Mesendoderm (in vitro differentiated cells): ENCODE measurements at regions not wholly inside any gene's neighbourhood (a gene's known extent, or its start where the extent isn't known, plus 50 kb on each side); places are given as distances from the start of the nearest gene placed in this dataset.

Experiments used
- DNase-seq: peaks from one replicate; pipeline ENCODE4 v3.0.0; 2013
- H2AK5ac ChIP-seq: 2 replicates; pipeline ENCODE4 v1.6.1; 2013; ENCODE audit warnings: low read length, inconsistent platforms
- H2BK120ac ChIP-seq: 2 replicates; pipeline ENCODE4 v1.6.1; 2013; ENCODE audit warnings: low read depth, mild to moderate bottlenecking, low read length, moderate library complexity, mixed read lengths
- H2BK15ac ChIP-seq: replicated peaks from 2 replicates; pipeline ENCODE4 v1.6.1; 2013; ENCODE audit warnings: low read depth, mild to moderate bottlenecking, moderate library complexity
- H2BK5ac ChIP-seq: 2 replicates; pipeline ENCODE4 v1.6.1; 2013; ENCODE audit warnings: low read length, inconsistent platforms
- H3K18ac ChIP-seq: 2 replicates; pipeline ENCODE4 v1.6.1; 2013; ENCODE audit warnings: mild to moderate bottlenecking, low read length, mixed read lengths
- H3K23ac ChIP-seq: one replicate; pipeline ENCODE4 v1.6.1; 2013; ENCODE audit warnings: low read length
- H3K27ac ChIP-seq: 2 replicates; pipeline ENCODE4 v1.5.1; 2013; ENCODE audit warnings: low read depth, mild to moderate bottlenecking, inconsistent platforms, low read length, moderate library complexity
- H3K27me3 ChIP-seq: 2 replicates; pipeline ENCODE4 v1.6.1; 2013; ENCODE audit warnings: low read length, control low read depth, mild to moderate bottlenecking, inconsistent platforms; ENCODE audit not compliant: insufficient read depth, poor library complexity
- H3K36me3 ChIP-seq: 2 replicates; pipeline ENCODE4 v1.6.1; 2013; ENCODE audit warnings: low read length, inconsistent platforms; ENCODE audit not compliant: control insufficient read depth, insufficient read depth
- H3K4ac ChIP-seq: one replicate; pipeline ENCODE4 v1.6.1; 2013; ENCODE audit warnings: low read depth, mild to moderate bottlenecking, low read length, moderate library complexity
- H3K4me1 ChIP-seq: 2 replicates; pipeline ENCODE4 v1.6.1; 2013; ENCODE audit warnings: low read depth, low read length, inconsistent platforms; ENCODE audit not compliant: control insufficient read depth
- H3K4me2 ChIP-seq: 2 replicates; pipeline ENCODE4 v1.6.1; 2013; ENCODE audit warnings: low read length
- H3K4me3 ChIP-seq: 2 replicates; pipeline ENCODE4 v1.5.1; 2013; ENCODE audit warnings: mild to moderate bottlenecking, low read length
- H3K56ac ChIP-seq: one replicate; pipeline ENCODE4 v1.6.1; 2013; ENCODE audit warnings: low read length
- H3K79me1 ChIP-seq: 2 replicates; pipeline ENCODE4 v1.6.1; 2013; ENCODE audit warnings: low read length, inconsistent platforms
- H3K79me2 ChIP-seq: 2 replicates; pipeline ENCODE4 v1.6.1; 2013; ENCODE audit warnings: mild to moderate bottlenecking, low read length; ENCODE audit not compliant: control insufficient read depth, insufficient read depth
- H3K9ac ChIP-seq: 2 replicates; pipeline ENCODE4 v1.6.1; 2013; ENCODE audit warnings: low read length, inconsistent platforms
- H4K5ac ChIP-seq: one replicate; pipeline ENCODE4 v1.6.1; 2013; ENCODE audit warnings: low read length
- H4K8ac ChIP-seq: one replicate; pipeline ENCODE4 v1.6.1; 2013; ENCODE audit warnings: low read depth, mild to moderate bottlenecking, control low read depth, low read length, moderate library complexity
- WGBS: extraction: QIAGEN DNeasy Blood & Tissue Kit; methylation state at CpG from one replicate; pipeline ENCODE4 v1.1.7; 2013; ENCODE audit warnings: low lambda C conversion rate, missing lambda C conversion rate; ENCODE audit not compliant: insufficient coverage; ENCODE audit errors: extremely low coverage; 5-methylcytosine and 5-hydroxymethylcytosine counted together

DNA sequence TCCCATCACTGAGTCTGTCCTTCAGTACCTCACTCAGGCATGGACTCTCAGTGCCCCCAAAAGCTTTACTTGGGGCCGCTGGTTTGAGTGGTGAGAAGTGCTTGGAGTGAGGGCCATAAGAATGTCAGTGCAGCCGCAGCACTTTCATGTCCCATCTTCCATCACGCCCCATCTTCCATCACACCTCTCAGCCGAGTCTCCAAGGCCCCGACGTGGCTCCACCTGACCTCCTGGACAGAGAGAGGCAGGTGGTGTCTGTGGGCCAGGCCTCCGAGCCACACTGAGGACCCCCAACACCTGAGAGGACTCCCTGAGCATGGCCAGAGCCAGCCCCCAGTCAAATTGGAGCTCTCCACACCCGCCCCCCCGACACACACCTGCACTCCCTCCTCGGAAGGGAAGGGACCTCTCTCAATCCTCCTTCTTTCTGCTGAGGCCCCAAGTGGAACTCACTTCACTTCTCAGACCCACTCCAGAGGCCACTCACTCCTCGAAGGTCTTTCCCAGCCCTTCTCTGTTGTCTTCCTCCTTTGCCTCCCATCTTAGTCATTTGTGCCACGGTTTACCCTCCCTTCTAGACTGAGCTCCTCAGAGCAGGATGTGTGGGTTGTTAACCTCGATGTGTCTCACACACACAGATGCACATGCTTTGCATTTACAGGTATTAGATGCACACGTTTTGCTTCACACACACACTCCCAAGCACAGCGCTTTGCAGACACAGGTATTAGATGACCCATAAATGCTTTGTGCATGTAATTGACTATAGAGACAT is 65.7 kb upstream of the ATP12A start:
- H3K79me1 ChIP-seq, result no peaks in the 10 kb centered on the region
- H3K36me3 ChIP-seq, result no peaks in the 10 kb centered on the region
- no peaks in the 10 kb centered on the region for H3K79me2 ChIP-seq
- H3K9ac ChIP-seq, result no peak overlapping the region
- DNase-seq, result no peak
- no peak overlapping the region for H3K4me3 ChIP-seq
- H3K27ac ChIP-seq, result no peak overlapping the region
- H4K8ac ChIP-seq, result no peak overlapping the region
- H3K23ac ChIP-seq, result no peak overlapping the region
- no peak overlapping the region for H2BK15ac ChIP-seq
- H3K56ac ChIP-seq, result no peak overlapping the region
- H3K18ac ChIP-seq, result no peak overlapping the region
- no peak overlapping the region for H4K5ac ChIP-seq
- no peak overlapping the region for H2BK120ac ChIP-seq
- no peak overlapping the region for H3K4ac ChIP-seq
- no peak overlapping the region for H3K4me2 ChIP-seq
- no peak overlapping the region for H2AK5ac ChIP-seq
- no CpG with 5 or more reads among the region's 15 CpGs for WGBS
- H2BK5ac ChIP-seq, result no peak overlapping the region
- no peaks in the 10 kb centered on the region for H3K27me3 ChIP-seq
- no peaks in the 10 kb centered on the region for H3K4me1 ChIP-seq

DNA sequence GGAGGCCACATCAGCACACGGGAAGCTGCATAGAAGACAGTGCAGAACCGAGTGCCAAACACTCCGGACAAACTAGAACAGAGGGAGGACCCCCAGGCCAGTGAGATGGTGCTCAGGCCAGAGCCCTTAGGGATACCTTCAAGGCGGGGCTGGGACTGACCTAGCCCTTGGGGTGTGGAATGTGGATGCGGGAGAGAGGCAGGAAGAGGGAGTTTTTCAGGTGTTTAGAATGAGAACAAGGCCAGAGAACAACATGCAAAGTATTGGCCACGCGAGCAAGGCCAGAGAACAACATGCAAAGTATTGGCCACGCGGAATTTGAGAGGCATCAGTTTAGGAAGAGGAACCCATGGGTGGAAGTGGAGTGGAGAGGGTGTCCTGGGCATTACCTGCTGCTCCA is 65.1 kb upstream of the ATP12A start:
- Histone ChIP-seq H2AK5ac (no peak overlapping the region), H4K8ac (no peak overlapping the region), H2BK5ac (no peak overlapping the region), H3K4me3 (no peak overlapping the region), H3K79me1 (no peaks in the 10 kb centered on the region), H2BK15ac (no peak overlapping the region), H3K4ac (no peak overlapping the region), H2BK120ac (no peak overlapping the region), H3K27ac (no peak overlapping the region), H3K56ac (no peak overlapping the region), H3K4me2 (no peak overlapping the region), H3K23ac (no peak overlapping the region), H3K4me1 (no peaks in the 10 kb centered on the region), H3K36me3 (no peaks in the 10 kb centered on the region), H4K5ac (no peak overlapping the region), H3K18ac (no peak overlapping the region), H3K27me3 (no peaks in the 10 kb centered on the region), H3K79me2 (no peaks in the 10 kb centered on the region), H3K9ac (no peak overlapping the region)
- DNase-seq, result no peak
- WGBS, result no CpG with 5 or more reads among the region's 9 CpGs

DNA sequence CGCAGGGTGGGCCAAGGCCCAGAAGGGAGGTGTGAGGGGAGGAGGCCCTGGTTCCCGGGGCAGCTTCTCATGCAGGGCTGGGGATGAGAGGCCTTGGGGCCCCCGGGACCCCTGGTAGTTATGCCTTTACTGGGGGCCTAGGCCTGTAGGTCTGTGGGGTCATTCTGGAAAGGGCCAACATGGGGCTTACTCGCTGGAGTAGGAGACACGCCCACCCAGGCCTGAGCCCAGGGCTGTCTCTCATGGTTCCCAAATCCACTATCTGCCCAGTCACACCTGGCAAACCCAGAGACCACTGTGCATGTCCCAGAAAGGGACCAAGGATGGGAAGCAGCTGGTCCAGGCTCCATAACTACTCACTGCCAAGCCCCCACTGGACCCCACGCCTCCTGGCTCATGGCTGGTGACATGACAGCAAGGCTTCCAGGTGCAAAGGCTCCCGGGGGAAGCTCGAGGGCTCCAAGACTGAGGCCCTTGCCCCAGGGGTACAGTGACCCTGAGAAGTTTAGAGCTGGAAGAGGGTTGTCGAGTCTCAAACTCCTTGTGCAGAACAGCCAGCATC is 64.2 kb upstream of the ATP12A start:
- Histone ChIP-seq H3K79me2 (no peaks in the 10 kb centered on the region), H3K36me3 (no peaks in the 10 kb centered on the region), H3K27ac (no peak overlapping the region), H3K4me3 (no peak overlapping the region), H2BK120ac (no peak overlapping the region), H3K56ac (no peak overlapping the region), H3K23ac (no peak overlapping the region), H3K79me1 (no peaks in the 10 kb centered on the region), H4K8ac (no peak overlapping the region), H2BK5ac (no peak overlapping the region), H2AK5ac (no peak overlapping the region), H3K9ac (no peak overlapping the region), H3K4me2 (no peak overlapping the region), H3K4me1 (no peaks in the 10 kb centered on the region), H4K5ac (no peak overlapping the region), H3K27me3 (no peaks in the 10 kb centered on the region), H3K4ac (no peak overlapping the region), H3K18ac (no peak overlapping the region), H2BK15ac (no peak overlapping the region)
- WGBS, result no CpG with 5 or more reads among the region's 9 CpGs
- no peak for DNase-seq

DNA sequence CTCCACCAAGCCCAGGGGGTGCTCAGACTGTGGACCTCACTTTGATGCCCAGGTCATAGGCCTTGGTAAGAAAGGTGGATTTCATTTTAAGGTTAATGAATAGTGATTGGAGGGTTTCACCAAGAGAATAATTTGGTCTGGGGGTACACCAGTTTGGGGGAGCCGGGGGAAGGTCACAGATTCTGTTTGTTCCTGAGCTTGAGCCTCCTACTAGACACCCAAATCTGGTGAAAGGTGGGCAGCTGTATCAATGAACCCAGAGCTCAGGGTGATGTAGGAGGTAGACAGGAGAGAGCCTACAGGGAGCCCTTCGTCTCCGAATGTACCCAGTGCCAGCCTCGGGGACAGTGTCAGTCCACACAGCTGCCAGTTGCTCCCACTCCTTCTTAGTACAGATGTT is 63.7 kb upstream of the ATP12A start:
- Histone ChIP-seq H3K4me2 (no peak overlapping the region), H4K5ac (no peak overlapping the region), H3K9ac (no peak overlapping the region), H3K27ac (no peak overlapping the region), H2AK5ac (no peak overlapping the region), H3K27me3 (no peaks in the 10 kb centered on the region), H2BK120ac (no peak overlapping the region), H3K4me1 (no peaks in the 10 kb centered on the region), H2BK5ac (no peak overlapping the region), H4K8ac (no peak overlapping the region), H3K23ac (no peak overlapping the region), H3K79me2 (no peaks in the 10 kb centered on the region), H3K56ac (no peak overlapping the region), H2BK15ac (no peak overlapping the region), H3K4me3 (no peak overlapping the region), H3K18ac (no peak overlapping the region), H3K79me1 (no peaks in the 10 kb centered on the region), H3K36me3 (no peaks in the 10 kb centered on the region), H3K4ac (no peak overlapping the region)
- DNase-seq, result no peak
- WGBS, result no CpG with 5 or more reads among the region's 4 CpGs

DNA sequence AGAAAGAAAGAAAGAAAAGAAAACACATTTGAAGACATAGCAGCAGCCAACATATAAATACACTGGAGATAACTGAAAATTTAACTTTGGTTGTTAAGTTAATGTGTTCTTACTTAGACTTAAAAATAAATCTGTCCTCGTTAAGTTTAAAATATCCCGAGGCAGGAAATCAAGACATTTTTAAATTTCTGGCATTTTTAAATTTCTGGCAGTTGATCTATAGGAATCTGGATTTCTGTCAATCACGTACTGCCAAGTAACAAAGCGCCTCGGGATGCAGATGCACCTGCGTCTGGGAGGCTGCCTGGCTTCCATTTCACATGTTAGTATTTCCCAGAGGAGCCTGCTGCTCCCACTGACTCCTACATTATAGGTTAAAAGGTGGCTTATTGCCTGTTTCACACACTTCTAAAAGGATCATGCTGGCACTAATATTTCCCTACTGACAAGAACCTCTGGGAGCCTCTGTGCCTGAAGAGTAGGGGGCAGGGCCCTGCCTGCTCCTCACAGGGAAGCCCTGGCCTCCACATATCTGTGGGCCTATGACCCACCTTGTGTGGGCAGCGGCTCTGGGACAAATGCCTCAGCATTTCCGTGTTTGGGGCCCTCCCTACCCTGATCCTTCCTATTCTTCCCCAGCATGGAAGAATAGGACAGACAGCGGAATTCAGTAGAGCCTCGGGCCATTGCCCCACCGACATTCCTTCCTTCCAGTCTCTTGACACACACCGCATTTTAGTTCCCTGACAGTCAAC is 62.8 kb upstream of the ATP12A start:
- Histone ChIP-seq H3K9ac (no peak overlapping the region), H4K8ac (no peak overlapping the region), H3K27me3 (no peaks in the 10 kb centered on the region), H3K27ac (no peak overlapping the region), H3K79me1 (no peaks in the 10 kb centered on the region), H2BK15ac (no peak overlapping the region), H3K56ac (peak overlapping the region; percentile 2), H2AK5ac (no peak overlapping the region), H2BK5ac (no peak overlapping the region), H3K79me2 (no peaks in the 10 kb centered on the region), H3K4me2 (no peak overlapping the region), H3K4ac (no peak overlapping the region), H4K5ac (no peak overlapping the region), H3K36me3 (no peaks in the 10 kb centered on the region), H3K18ac (no peak overlapping the region), H3K4me3 (no peak overlapping the region), H3K4me1 (no peaks in the 10 kb centered on the region), H3K23ac (no peak overlapping the region), H2BK120ac (no peak overlapping the region)
- no CpG with 5 or more reads among the region's 12 CpGs for WGBS
- peak; percentile 61 for DNase-seq
